Activated CD4-positive, alpha-beta T cell treated with anti-CD3 and anti-CD28 coated beads, Interleukin-2, amount 50 U/mL, for 16 hours (primary cell): ENCODE measurements at regions not wholly inside any gene's neighbourhood (a gene's known extent, or its start where the extent isn't known, plus 50 kb on each side); places are given as distances from the start of the nearest gene placed in this dataset.
"Not testable (repeated sequence)": the region's sequence is repeated elsewhere in the genome, so short reads cannot be mapped to it uniquely, and the experiment has no call there.

Source experiments
- DNase-seq: peaks from one replicate; pipeline ENCODE4 v3.0.0-alpha.2; 2020

- DNase-seq: no peak
Measured at GRCh38 chr7:136309407-136309806, 332.2 kb upstream of the MTPN start.

GRCh38 chr7:136308230-136308629 is 331.1 kb upstream of the MTPN start:
- no peak for DNase-seq

GRCh38 chr7:136303162-136303561 is 326.0 kb upstream of the MTPN start:
- no peak for DNase-seq

GRCh38 chr7:136302049-136302448 is 324.9 kb upstream of the MTPN start:
- DNase-seq: no peak

- DNase-seq: no peak
Measured at GRCh38 chr7:136294977-136295376, 317.8 kb upstream of the MTPN start.

- DNase-seq: no peak
Measured at GRCh38 chr7:136293841-136294391, 316.8 kb upstream of the MTPN start.

- DNase-seq: no peak
Measured at GRCh38 chr7:136293272-136293671, 316.1 kb upstream of the MTPN start.

- no peak for DNase-seq
Measured at GRCh38 chr7:136292365-136292764, 315.2 kb upstream of the MTPN start.

GRCh38 chr7:136290351-136290750 is 313.2 kb upstream of the MTPN start:
- no peak for DNase-seq

- DNase-seq: no peak
Measured at GRCh38 chr7:136278057-136278456, 300.9 kb upstream of the MTPN start.

GRCh38 chr7:136275794-136276193 is 298.6 kb upstream of the MTPN start:
- DNase-seq: no peak

GRCh38 chr7:136274636-136275345 is 297.6 kb upstream of the MTPN start:
- DNase-seq: no peak

GRCh38 chr7:136272934-136273333 is 295.8 kb upstream of the MTPN start:
- no peak for DNase-seq

GRCh38 chr7:136267822-136268221 is 290.7 kb upstream of the MTPN start:
- DNase-seq: no peak

- no peak for DNase-seq
Measured at GRCh38 chr7:136266457-136266856, 289.3 kb upstream of the MTPN start.

GRCh38 chr7:136264304-136264703 is 287.1 kb upstream of the MTPN start:
- not testable (repeated sequence) for DNase-seq

GRCh38 chr7:136263112-136263860 is 286.1 kb upstream of the MTPN start:
- not testable (repeated sequence) for DNase-seq

- not testable (repeated sequence) for DNase-seq
Measured at GRCh38 chr7:136260591-136260990, 283.4 kb upstream of the MTPN start.

- no peak for DNase-seq
Measured at GRCh38 chr7:136259074-136259473, 281.9 kb upstream of the MTPN start.

- no peak for DNase-seq
Measured at GRCh38 chr7:136256491-136256890, 279.3 kb upstream of the MTPN start.

GRCh38 chr7:136254148-136254547 is 277.0 kb upstream of the MTPN start:
- no peak for DNase-seq

GRCh38 chr7:136251826-136252225 is 274.7 kb upstream of the MTPN start:
- no peak for DNase-seq

GRCh38 chr7:136247211-136247610 is 270.1 kb upstream of the MTPN start:
- DNase-seq: no peak

GRCh38 chr7:136245327-136246004 is 268.3 kb upstream of the MTPN start:
- DNase-seq: no peak
